DND-41 (cell line): ENCODE measurements at regions not wholly inside any gene's neighbourhood (a gene's known extent, or its start where the extent isn't known, plus 50 kb on each side); places are given as distances from the start of the nearest gene placed in this dataset.

Experiments used
- ATAC-seq: fragments of 200-7000 bp; cut with Tn5 transposase; 3 replicates; pipeline ENCODE4 v1.9.1; 2021; ENCODE audit warnings: low read depth; ENCODE audit not compliant: insufficient read depth
- DNase-seq: peaks from one replicate; pipeline ENCODE4 v3.0.0-alpha.2; 2020
- H2AFZ ChIP-seq: 2 replicates; pipeline ENCODE4 v1.6.0; 2012; ENCODE audit warnings: low read depth, low read length
- H3K27ac ChIP-seq: 2 replicates; pipeline ENCODE4 v1.5.1; 2012; ENCODE audit warnings: low read length, inconsistent platforms
- H3K27me3 ChIP-seq: fragments of 200-600 bp; sonication (generic); 2 replicates; pipeline ENCODE4 v1.6.0; 2012; ENCODE audit warnings: low read length, mild to moderate bottlenecking, inconsistent platforms; ENCODE audit not compliant: insufficient read depth, poor library complexity
- H3K36me3 ChIP-seq: 2 replicates; pipeline ENCODE4 v1.5.1; 2012; ENCODE audit warnings: low read length, inconsistent platforms; ENCODE audit not compliant: insufficient read depth
- H3K4me1 ChIP-seq: 2 replicates; pipeline ENCODE4 v1.5.1; 2012; ENCODE audit warnings: mild to moderate bottlenecking, low read length; ENCODE audit not compliant: insufficient read depth
- H3K4me2 ChIP-seq: 2 replicates; pipeline ENCODE4 v1.6.0; 2012; ENCODE audit warnings: mild to moderate bottlenecking, moderate library complexity, low read length, inconsistent platforms; ENCODE audit not compliant: insufficient read depth
- H3K4me3 ChIP-seq, 2 experiments: fragments of 200-600 bp in 1 of 2; shearing (Covaris generic) in 1 of 2; 2 replicates each; pipeline ENCODE4 v1.5.1; 2012 to 2016; ENCODE audit warnings: inconsistent platforms in 2 of 2, low read length in 2 of 2, mild to moderate bottlenecking in 2 of 2, low read depth in 1 of 2, moderate library complexity in 1 of 2
- H3K79me2 ChIP-seq: 2 replicates; pipeline ENCODE4 v1.6.0; 2012; ENCODE audit warnings: low read length, inconsistent platforms; ENCODE audit not compliant: insufficient read depth
- H3K9ac ChIP-seq: 2 replicates; pipeline ENCODE4 v1.6.0; 2012; ENCODE audit warnings: low read depth, mild to moderate bottlenecking, inconsistent platforms, low read length, moderate library complexity
- H3K9me3 ChIP-seq: 2 replicates; pipeline ENCODE4 v1.5.1; 2012; ENCODE audit warnings: low read length, moderate library complexity, mild to moderate bottlenecking, inconsistent platforms; ENCODE audit not compliant: insufficient read depth, severe bottlenecking
- H4K20me1 ChIP-seq: 2 replicates; pipeline ENCODE4 v1.6.0; 2012; ENCODE audit warnings: low read length; ENCODE audit not compliant: insufficient read depth
- CTCF ChIP-seq: IDR thresholded peaks from 2 replicates; pipeline ENCODE4 v1.5.1; 2012; ENCODE audit warnings: borderline replicate concordance, low read length, moderate library complexity, mild to moderate bottlenecking; ENCODE audit not compliant: poor library complexity, severe bottlenecking; ENCODE audit errors: extremely low read depth
- EZH2 ChIP-seq: IDR thresholded peaks from 3 replicates; pipeline ENCODE4 v1.6.1; 2012; ENCODE audit warnings: borderline replicate concordance, low read depth, mild to moderate bottlenecking, moderate library complexity, low read length, inconsistent platforms; ENCODE audit not compliant: severe bottlenecking

GRCh38 chr3:110955301-110955880, 116.2 kb upstream of the NECTIN3 start:
- Histone ChIP-seq H3K4me1 (peaks cover 1% of the 10 kb centered on the region; the same call in 1 of the 2 replicates), H2AFZ (no peak overlapping the region), H3K79me2 (no peaks in the 10 kb centered on the region), H3K27me3 (no peaks in the 10 kb centered on the region), H4K20me1 (no peaks in the 10 kb centered on the region), H3K36me3 (0 out of 2 replicates have a peak, but pooled peaks cover 4% of the 10 kb centered on the region), H3K4me3 (no peak overlapping the region), H3K4me2 (no peak overlapping the region), H3K9me3 (peaks cover 14% of the 10 kb centered on the region), H3K9ac (no peak overlapping the region), H3K27ac (no peak overlapping the region)
- DNase-seq = no peak
- ATAC-seq = no peak
- TF ChIP-seq EZH2 (no peak), CTCF (no peak)

DNA sequence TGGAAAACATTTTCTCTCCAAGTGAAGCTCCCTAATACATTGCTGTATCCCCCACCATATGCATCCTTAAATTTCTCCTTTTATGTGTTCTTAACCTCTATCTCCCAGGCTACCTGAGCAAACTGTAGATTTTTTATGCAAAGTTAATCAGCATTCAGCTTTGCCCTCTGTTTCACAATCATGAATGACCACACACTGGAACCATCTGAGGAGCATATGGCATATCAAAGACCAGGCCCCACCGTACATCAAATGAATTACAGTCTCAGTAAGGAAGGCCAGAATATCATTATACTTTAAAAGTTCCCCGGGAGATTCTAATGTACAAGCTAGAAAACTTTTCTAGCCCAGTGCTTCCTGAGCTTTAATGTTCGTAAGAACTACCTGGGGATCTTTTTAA, 115.5 kb upstream of the NECTIN3 start:
- TF ChIP-seq EZH2 (no peak), CTCF (no peak)
- DNase-seq (no peak), ATAC-seq (no peak)
- H3K9ac ChIP-seq = no peak overlapping the region
- H3K79me2 ChIP-seq = no peaks in the 10 kb centered on the region
- H3K4me2 ChIP-seq = no peak overlapping the region
- H4K20me1 ChIP-seq = no peaks in the 10 kb centered on the region
- H3K36me3 ChIP-seq = 0 out of 2 replicates have a peak, but pooled peaks cover 2% of the 10 kb centered on the region
- peaks cover 8% of the 10 kb centered on the region for H3K9me3 ChIP-seq
- H3K27me3 ChIP-seq = no peaks in the 10 kb centered on the region
- H3K4me3 ChIP-seq = no peak overlapping the region
- no peak overlapping the region for H2AFZ ChIP-seq
- peaks cover 8% of the 10 kb centered on the region for H3K4me1 ChIP-seq
- H3K27ac ChIP-seq = no peak overlapping the region

DNA sequence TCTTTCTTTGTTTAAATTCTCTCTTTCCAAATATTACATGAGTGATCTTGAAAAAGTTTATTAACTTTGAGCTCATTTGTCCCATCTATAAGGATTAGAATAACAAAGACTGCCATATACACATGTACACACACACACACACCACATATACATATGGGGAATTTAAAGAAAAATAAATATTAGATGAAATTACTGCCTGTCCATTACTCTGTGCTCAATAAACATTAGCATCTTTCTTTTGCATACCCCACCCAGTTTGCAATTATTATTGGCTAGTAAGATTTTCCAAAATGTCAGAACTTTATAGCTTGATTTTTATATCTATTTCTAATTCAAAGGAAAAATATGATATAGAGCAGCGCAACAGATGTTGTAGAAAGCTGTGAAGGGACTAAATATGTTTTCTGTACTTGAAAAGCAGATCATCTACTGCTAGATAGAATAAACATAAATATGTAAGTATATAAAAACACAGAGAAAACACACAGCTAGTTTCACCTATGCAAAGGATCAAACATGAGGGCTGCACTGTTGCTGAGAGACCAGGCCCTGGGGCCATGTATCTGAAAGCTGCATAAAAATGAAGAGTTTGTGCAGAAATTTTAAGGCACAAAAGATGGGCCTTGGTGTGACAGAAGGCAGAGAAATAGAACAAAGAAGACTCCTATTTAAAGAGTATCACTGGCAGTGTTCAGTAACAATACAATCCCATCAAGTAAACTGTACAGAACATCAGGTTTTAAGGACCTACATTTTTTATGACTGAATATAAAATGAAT, 114.2 kb upstream of the NECTIN3 start:
- Histone ChIP-seq H3K27ac (no peak overlapping the region), H3K27me3 (no peaks in the 10 kb centered on the region), H3K4me3 (no peak overlapping the region), H3K79me2 (no peaks in the 10 kb centered on the region), H3K4me1 (peaks cover 13% of the 10 kb centered on the region), H2AFZ (no peak overlapping the region), H3K9ac (no peak overlapping the region), H3K9me3 (no peaks in the 10 kb centered on the region), H3K36me3 (no peaks in the 10 kb centered on the region), H3K4me2 (no peak overlapping the region), H4K20me1 (no peaks in the 10 kb centered on the region)
- no peak for TF ChIP-seq CTCF
- no peak for TF ChIP-seq EZH2
- no peak for ATAC-seq
- no peak for DNase-seq
